Trophoblast cell (in vitro differentiated cells and primary cell): ENCODE measurements at regions not wholly inside any gene's neighbourhood (a gene's known extent, or its start where the extent isn't known, plus 50 kb on each side); places are given as distances from the start of the nearest gene placed in this dataset.

ENCODE experiments used
- DNase-seq, 2 donors: peaks; one replicate each; pipeline ENCODE4 v3.0.0-alpha.2; 2016
- H2AFZ ChIP-seq: 2 replicates; pipeline ENCODE4 v1.6.1; 2013; ENCODE audit warnings: low read length, moderate library complexity, mild to moderate bottlenecking; ENCODE audit not compliant: insufficient read depth, poor library complexity
- H2AK5ac ChIP-seq: 2 replicates; pipeline ENCODE4 v1.6.1; 2013; ENCODE audit warnings: mild to moderate bottlenecking, low read length
- H2BK120ac ChIP-seq: 2 replicates; pipeline ENCODE4 v1.6.1; 2013; ENCODE audit warnings: low read length, mild to moderate bottlenecking, moderate library complexity; ENCODE audit not compliant: insufficient read depth, poor library complexity
- H2BK12ac ChIP-seq: 2 replicates; pipeline ENCODE4 v1.6.1; 2013; ENCODE audit warnings: mild to moderate bottlenecking, low read length, moderate library complexity
- H2BK5ac ChIP-seq: 2 replicates; pipeline ENCODE4 v1.6.1; 2013; ENCODE audit warnings: low read length, low read depth, moderate library complexity, mild to moderate bottlenecking; ENCODE audit not compliant: poor library complexity
- H3K14ac ChIP-seq: 2 replicates; pipeline ENCODE4 v1.6.1; 2013; ENCODE audit warnings: mild to moderate bottlenecking, low read length
- H3K18ac ChIP-seq: 2 replicates; pipeline ENCODE4 v1.6.1; 2013; ENCODE audit warnings: mild to moderate bottlenecking, low read length
- H3K23ac ChIP-seq: 2 replicates; pipeline ENCODE4 v1.6.1; 2013; ENCODE audit warnings: low read length
- H3K27ac ChIP-seq: 2 replicates; pipeline ENCODE4 v1.5.1; 2013; ENCODE audit warnings: low read depth, mild to moderate bottlenecking, inconsistent platforms, low read length, moderate library complexity
- H3K27me3 ChIP-seq: 2 replicates; pipeline ENCODE4 v1.6.1; 2013; ENCODE audit warnings: inconsistent platforms, mild to moderate bottlenecking, low read length, moderate library complexity; ENCODE audit not compliant: insufficient read depth
- H3K36me3 ChIP-seq, 2 experiments: 1 replicate in 1 of 2; 2 replicates in 1 of 2; pipeline ENCODE4 v1.6.1; 2013; ENCODE audit warnings: low read length in 2 of 2, mild to moderate bottlenecking in 2 of 2, moderate library complexity in 1 of 2; ENCODE audit not compliant: insufficient read depth in 2 of 2, control insufficient read depth in 1 of 2
- H3K4ac ChIP-seq: 2 replicates; pipeline ENCODE4 v1.6.1; 2013; ENCODE audit warnings: low read depth, mild to moderate bottlenecking, low read length, moderate library complexity
- H3K4me1 ChIP-seq, 2 experiments: 1 replicate in 1 of 2; 2 replicates in 1 of 2; pipeline ENCODE4 v1.6.1; 2013; ENCODE audit warnings: low read length in 2 of 2, mild to moderate bottlenecking in 2 of 2, moderate library complexity in 1 of 2; ENCODE audit not compliant: insufficient read depth in 2 of 2, control insufficient read depth in 1 of 2
- H3K4me2 ChIP-seq: 2 replicates; pipeline ENCODE4 v1.6.1; 2013; ENCODE audit warnings: inconsistent platforms, mild to moderate bottlenecking, low read length, moderate library complexity
- H3K4me3 ChIP-seq: 2 replicates; pipeline ENCODE4 v1.5.1; 2013; ENCODE audit warnings: mild to moderate bottlenecking, low read depth, low read length, inconsistent platforms
- H3K79me1 ChIP-seq: one replicate; pipeline ENCODE4 v1.6.1; 2013; ENCODE audit warnings: low read length
- H3K79me2 ChIP-seq: 2 replicates; pipeline ENCODE4 v1.6.1; 2013; ENCODE audit warnings: low read length, mild to moderate bottlenecking; ENCODE audit not compliant: control insufficient read depth, insufficient read depth, poor library complexity
- H3K9ac ChIP-seq: 2 replicates; pipeline ENCODE4 v1.6.1; 2013; ENCODE audit warnings: mild to moderate bottlenecking, low read length
- H3K9me3 ChIP-seq: 2 replicates; pipeline ENCODE4 v1.6.1; 2013; ENCODE audit warnings: low read depth, mild to moderate bottlenecking, control low read depth, inconsistent platforms, low read length; ENCODE audit not compliant: insufficient read depth
- H4K12ac ChIP-seq: 2 replicates; pipeline ENCODE4 v1.6.1; 2013; ENCODE audit warnings: low read depth, mild to moderate bottlenecking, low read length, moderate library complexity
- H4K8ac ChIP-seq: 2 replicates; pipeline ENCODE4 v1.6.1; 2013; ENCODE audit warnings: low read depth, mild to moderate bottlenecking, low read length, moderate library complexity
- H4K91ac ChIP-seq: one replicate; pipeline ENCODE4 v1.6.1; 2013; ENCODE audit warnings: low read depth, mild to moderate bottlenecking, low read length, moderate library complexity
- WGBS: extraction: QIAGEN DNeasy Blood & Tissue Kit; methylation state at CpG from one replicate; pipeline ENCODE4 v1.1.7; 2013; ENCODE audit warnings: missing lambda C conversion rate; ENCODE audit not compliant: insufficient read length, insufficient coverage; ENCODE audit errors: extremely low coverage; 5-methylcytosine and 5-hydroxymethylcytosine counted together

DNA sequence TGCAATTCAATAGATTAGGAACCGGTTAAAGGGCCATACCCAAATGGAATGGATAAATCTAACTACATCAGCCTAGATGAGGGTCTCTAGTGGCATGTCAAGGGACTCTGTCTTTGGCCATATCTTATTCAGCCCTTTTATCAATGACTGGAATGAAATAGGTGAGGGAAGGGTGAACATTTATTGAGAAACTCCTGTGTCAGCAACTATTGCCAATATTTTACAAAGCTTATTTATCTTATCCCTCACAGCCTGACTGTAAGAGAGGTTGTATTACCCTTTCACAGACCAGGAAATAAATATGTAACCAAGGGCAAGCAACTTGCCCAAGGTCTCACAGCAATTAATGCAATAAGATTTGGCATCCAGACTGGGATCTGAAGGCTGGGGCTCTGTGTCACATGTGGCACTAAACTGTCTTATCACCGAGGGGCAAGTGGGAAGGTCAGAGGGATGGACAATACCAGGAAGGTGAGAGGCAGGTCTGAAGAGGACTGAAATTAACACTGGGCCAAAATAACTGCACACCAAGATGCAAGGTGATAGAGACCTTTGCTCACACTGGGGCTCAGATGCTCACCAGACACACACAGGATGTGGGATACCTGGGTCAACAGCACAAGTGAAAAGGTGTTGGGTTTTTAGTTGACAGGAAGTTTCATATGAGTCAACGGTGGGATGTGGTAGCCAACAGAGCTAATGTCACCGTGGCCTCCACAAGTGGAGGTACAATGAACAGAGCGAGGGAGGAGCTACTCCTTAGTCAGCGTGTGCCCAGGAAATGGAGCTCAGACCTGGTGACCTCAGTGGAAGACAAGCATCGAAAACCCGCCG, 261.3 kb downstream of the RPLP1 start:
- Histone ChIP-seq H3K9me3 (no peaks in the 10 kb centered on the region), H3K23ac (no peak overlapping the region), H3K14ac (no peak overlapping the region), H3K79me2 (no peaks in the 10 kb centered on the region), H4K12ac (no peak overlapping the region), H3K36me3 (no peaks in the 10 kb centered on the region), H3K18ac (no peak overlapping the region), H2AK5ac (no peak overlapping the region), H4K91ac (no peak overlapping the region), H3K9ac (no peak overlapping the region), H2BK12ac (no peak overlapping the region), H3K4me3 (no peak overlapping the region), H2AFZ (no peak overlapping the region), H3K27ac (no peak overlapping the region), H2BK120ac (no peak overlapping the region), H3K4ac (no peak overlapping the region), H3K4me1 (no peaks in the 10 kb centered on the region), H4K8ac (no peak overlapping the region), H2BK5ac (no peak overlapping the region), H3K27me3 (no peaks in the 10 kb centered on the region), H3K4me2 (no peak overlapping the region), H3K79me1 (no peaks in the 10 kb centered on the region)
- DNase-seq: peak in 1 of 2 donors; percentile 37
- WGBS: no CpG with 5 or more reads among the region's 9 CpGs

DNA sequence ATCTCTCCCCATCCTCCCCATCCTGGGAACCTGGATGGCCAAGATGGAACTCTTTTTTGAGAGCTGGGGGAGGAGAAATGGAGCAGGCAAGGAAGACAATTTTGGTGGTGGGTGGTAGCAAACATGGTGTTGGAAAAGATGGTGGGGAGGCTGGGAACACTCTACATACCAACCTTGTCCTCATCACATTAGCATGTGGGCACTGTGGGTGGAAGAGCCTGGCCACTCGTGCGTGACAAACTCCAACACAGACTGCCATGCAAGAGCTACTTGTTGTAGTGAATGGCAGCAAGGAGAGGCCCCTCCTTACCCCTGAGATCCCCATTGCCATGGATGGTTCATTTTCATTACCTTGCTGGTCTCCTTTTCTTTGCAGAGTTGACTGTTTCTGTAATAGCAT, 262.6 kb downstream of the RPLP1 start:
- H3K4me3 ChIP-seq: no peak overlapping the region
- H2BK12ac ChIP-seq: no peak overlapping the region
- no peak overlapping the region for H4K12ac ChIP-seq
- no peak overlapping the region for H3K18ac ChIP-seq
- no peak overlapping the region for H4K91ac ChIP-seq
- H3K27me3 ChIP-seq: no peaks in the 10 kb centered on the region
- H2BK120ac ChIP-seq: no peak overlapping the region
- H3K4me2 ChIP-seq: no peak overlapping the region
- whole genome bisulfite sequencing: no CpG with 5 or more reads among the region's 2 CpGs
- H3K27ac ChIP-seq: no peak overlapping the region
- H3K9me3 ChIP-seq: no peaks in the 10 kb centered on the region
- no peak overlapping the region for H4K8ac ChIP-seq
- H2BK5ac ChIP-seq: no peak overlapping the region
- H3K36me3 ChIP-seq: no peaks in the 10 kb centered on the region
- no peaks in the 10 kb centered on the region for H3K79me2 ChIP-seq
- no peaks in the 10 kb centered on the region for H3K4me1 ChIP-seq
- no peak overlapping the region for H3K23ac ChIP-seq
- no peak overlapping the region for H3K4ac ChIP-seq
- no peaks in the 10 kb centered on the region for H3K79me1 ChIP-seq
- no peak overlapping the region for H2AK5ac ChIP-seq
- H2AFZ ChIP-seq: no peak overlapping the region
- H3K9ac ChIP-seq: no peak overlapping the region
- no peak overlapping the region for H3K14ac ChIP-seq
- DNase-seq: no peak

DNA sequence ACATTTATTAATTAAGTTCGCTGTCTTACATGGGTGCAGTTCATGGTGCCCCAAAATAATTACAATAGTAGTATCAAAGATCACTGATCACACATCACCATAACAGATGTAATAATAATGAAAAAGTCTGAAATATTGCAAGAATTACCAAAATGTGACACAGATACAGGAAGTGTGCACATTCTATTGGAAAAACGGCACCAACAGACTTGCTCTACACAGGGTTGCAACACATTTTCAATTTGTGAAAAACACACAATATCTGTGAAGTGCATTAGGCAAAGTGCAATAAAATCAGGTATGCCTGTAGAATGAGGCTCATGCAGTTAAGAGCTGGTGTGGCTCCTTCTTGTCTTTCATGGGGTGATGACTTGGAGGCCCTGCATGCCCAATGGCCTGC, 265.8 kb downstream of the RPLP1 start:
- Histone ChIP-seq H3K36me3 (no peaks in the 10 kb centered on the region), H2AFZ (no peak overlapping the region), H4K8ac (no peak overlapping the region), H4K91ac (no peak overlapping the region), H3K4me1 (no peaks in the 10 kb centered on the region), H3K18ac (no peak overlapping the region), H2AK5ac (no peak overlapping the region), H3K9ac (no peak overlapping the region), H3K79me2 (no peaks in the 10 kb centered on the region), H3K27me3 (no peaks in the 10 kb centered on the region), H3K9me3 (no peaks in the 10 kb centered on the region), H3K27ac (no peak overlapping the region), H3K4ac (no peak overlapping the region), H2BK120ac (no peak overlapping the region), H4K12ac (no peak overlapping the region), H2BK12ac (no peak overlapping the region), H3K4me2 (no peak overlapping the region), H3K14ac (no peak overlapping the region), H2BK5ac (no peak overlapping the region), H3K4me3 (no peak overlapping the region), H3K23ac (no peak overlapping the region), H3K79me1 (no peaks in the 10 kb centered on the region)
- DNase-seq: no peak
- no CpG with 5 or more reads among the region's 2 CpGs for WGBS

DNA sequence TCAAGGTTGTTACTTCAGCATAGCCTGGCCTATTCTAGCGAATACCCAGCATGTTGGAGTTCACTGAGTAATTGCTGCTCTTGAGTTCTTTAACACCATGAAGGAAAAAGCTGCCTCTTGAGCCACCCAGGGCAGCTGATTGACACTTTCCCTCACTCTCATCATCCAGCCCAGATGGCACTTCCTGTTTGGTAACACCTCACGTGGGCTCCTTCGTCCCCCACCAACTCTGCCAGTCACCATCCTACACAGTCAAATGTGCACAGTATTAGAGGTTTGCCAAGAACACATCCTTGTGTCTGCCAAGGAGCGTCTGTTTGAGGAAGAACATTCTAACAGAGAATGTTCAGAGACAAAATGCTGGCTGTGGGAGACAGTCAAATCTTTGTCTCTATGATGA, 266.3 kb downstream of the RPLP1 start:
- no peaks in the 10 kb centered on the region for H3K27me3 ChIP-seq
- H3K9me3 ChIP-seq: no peaks in the 10 kb centered on the region
- H3K23ac ChIP-seq: no peak overlapping the region
- H3K4me3 ChIP-seq: peak overlapping the region; percentile 23
- no peak overlapping the region for H3K27ac ChIP-seq
- no peak overlapping the region for H3K4ac ChIP-seq
- H2AK5ac ChIP-seq: no peak overlapping the region
- no peaks in the 10 kb centered on the region for H3K79me1 ChIP-seq
- no peak overlapping the region for H2BK5ac ChIP-seq
- H4K91ac ChIP-seq: no peak overlapping the region
- peak overlapping the region; percentile 33 for H3K9ac ChIP-seq
- H2BK120ac ChIP-seq: no peak overlapping the region
- no peak for DNase-seq
- H3K18ac ChIP-seq: no peak overlapping the region
- no peak overlapping the region for H2AFZ ChIP-seq
- H4K8ac ChIP-seq: no peak overlapping the region
- H3K4me1 ChIP-seq: no peaks in the 10 kb centered on the region
- no peaks in the 10 kb centered on the region for H3K36me3 ChIP-seq
- H3K79me2 ChIP-seq: no peaks in the 10 kb centered on the region
- H3K4me2 ChIP-seq: no peak overlapping the region
- no peak overlapping the region for H3K14ac ChIP-seq
- H2BK12ac ChIP-seq: no peak overlapping the region
- H4K12ac ChIP-seq: no peak overlapping the region
- no CpG with 5 or more reads among the region's 4 CpGs for WGBS
